ENCODE measurements at regions not wholly inside any gene's neighbourhood (a gene's known extent, or its start where the extent isn't known, plus 50 kb on each side); places are given as distances from the start of the nearest gene placed in this dataset.

DNA sequence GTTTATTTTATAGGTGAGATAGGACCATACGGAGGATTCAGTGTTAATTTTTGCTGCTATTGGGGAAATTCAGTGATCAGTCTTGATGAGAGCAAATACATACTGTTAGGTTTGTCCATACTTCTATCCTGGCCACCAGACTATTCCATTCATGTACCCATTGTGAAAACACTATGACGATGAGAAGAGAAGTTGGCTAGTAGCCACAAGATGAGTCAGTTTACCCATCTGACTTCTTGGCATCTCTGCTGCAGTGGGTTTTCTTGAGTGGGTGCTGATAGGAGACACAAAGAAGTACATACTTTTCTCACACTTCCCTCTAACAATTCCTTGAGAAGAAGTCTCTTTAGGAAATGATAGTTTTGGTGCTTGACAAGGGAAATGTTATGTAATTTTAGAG, 133.1 kb downstream of the TFPI2 start:
- TF ChIP-seq, protein P1, sequence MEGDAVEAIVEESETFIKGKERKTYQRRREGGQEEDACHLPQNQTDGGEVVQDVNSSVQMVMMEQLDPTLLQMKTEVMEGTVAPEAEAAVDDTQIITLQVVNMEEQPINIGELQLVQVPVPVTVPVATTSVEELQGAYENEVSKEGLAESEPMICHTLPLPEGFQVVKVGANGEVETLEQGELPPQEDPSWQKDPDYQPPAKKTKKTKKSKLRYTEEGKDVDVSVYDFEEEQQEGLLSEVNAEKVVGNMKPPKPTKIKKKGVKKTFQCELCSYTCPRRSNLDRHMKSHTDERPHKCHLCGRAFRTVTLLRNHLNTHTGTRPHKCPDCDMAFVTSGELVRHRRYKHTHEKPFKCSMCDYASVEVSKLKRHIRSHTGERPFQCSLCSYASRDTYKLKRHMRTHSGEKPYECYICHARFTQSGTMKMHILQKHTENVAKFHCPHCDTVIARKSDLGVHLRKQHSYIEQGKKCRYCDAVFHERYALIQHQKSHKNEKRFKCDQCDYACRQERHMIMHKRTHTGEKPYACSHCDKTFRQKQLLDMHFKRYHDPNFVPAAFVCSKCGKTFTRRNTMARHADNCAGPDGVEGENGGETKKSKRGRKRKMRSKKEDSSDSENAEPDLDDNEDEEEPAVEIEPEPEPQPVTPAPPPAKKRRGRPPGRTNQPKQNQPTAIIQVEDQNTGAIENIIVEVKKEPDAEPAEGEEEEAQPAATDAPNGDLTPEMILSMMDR (conservative IDR thresholded peaks at IDR 0.05): no peak
- no peak overlapping the region for H3K23ac ChIP-seq (ENCODE audit: insufficient read length, low read depth, low read length)
- no peaks in the 10 kb centered on the region for H3K23me2 ChIP-seq (ENCODE audit: insufficient read length, low read depth, low read length, poor library complexity, severe bottlenecking)
- H4K8ac ChIP-seq (replicated peaks; ENCODE audit: insufficient read length, low read depth, low read length): no peak overlapping the region
- no peak overlapping the region for H3K14ac ChIP-seq (ENCODE audit: insufficient read depth, low read length)
- H3K4ac ChIP-seq (ENCODE audit: low read depth, low read length): no peak overlapping the region
- no CpG with 5 or more reads among the region's 2 CpGs for WGBS (ENCODE audit: extremely low coverage, insufficient read length, low lambda C conversion rate)
- no peak for DNase-seq
- Mint-ChIP-seq H3K27me3 (ENCODE audit: low read depth) (no peaks in the 10 kb centered on the region), H3K36me3 (ENCODE audit: insufficient read depth in 1 of 3, low read depth in 3 of 3) (no peaks in the 10 kb centered on the region; a peak in 1 of 7 replicates), H3K4me1 (peaks cover 7 to 11% of the 10 kb centered on the region in 2 experiments), H3K27ac (0 out of 7 replicates have a peak overlapping the region, but pooled peaks of 1 of the 3 experiments have one; percentile 2), H3K9me3 (no peaks in the 10 kb centered on the region), H3K4me3 (no peak overlapping the region)
- no peaks in the 10 kb centered on the region for H3K79me1 ChIP-seq (ENCODE audit: insufficient read depth, low read depth, low read length, poor library complexity, severe bottlenecking)
- no peak overlapping the region for H2BK15ac ChIP-seq (ENCODE audit: low read depth, low read length)
- H2BK120ac ChIP-seq (ENCODE audit: low read depth, low read length, poor library complexity, severe bottlenecking): no peak overlapping the region
- H2BK12ac ChIP-seq (ENCODE audit: insufficient read length, low read depth, low read length): no peak overlapping the region
- no peak overlapping the region for H3K9ac ChIP-seq (ENCODE audit: extremely low read depth, insufficient read length, low read length)
- H4K5ac ChIP-seq (ENCODE audit: insufficient read length, low read depth, low read length): no peak overlapping the region
- H3K4me1 ChIP-seq (ENCODE audit: insufficient read depth, low read length): peaks cover 3% of the 10 kb centered on the region
- H3K18ac ChIP-seq (ENCODE audit: insufficient read length, low read depth, low read length): no peak overlapping the region
- H3K4me2 ChIP-seq (ENCODE audit: insufficient read depth, insufficient read length, low read length): no peak overlapping the region
- H3K27me3 ChIP-seq (ENCODE audit: insufficient read depth, low read length): no peaks in the 10 kb centered on the region
- H3K9me3 ChIP-seq (ENCODE audit: control insufficient read depth, low read depth, low read length): no peaks in the 10 kb centered on the region
- no peaks in the 10 kb centered on the region for H3K79me2 ChIP-seq (ENCODE audit: insufficient read depth, low read length)
- H3T11ph ChIP-seq (ENCODE audit: low read length): no peak overlapping the region
- H3K56ac ChIP-seq (ENCODE audit: insufficient read length, low read depth, low read length): no peak overlapping the region
- H2BK20ac ChIP-seq (ENCODE audit: low read depth, low read length, poor library complexity, severe bottlenecking): no peak overlapping the region
- H2AK5ac ChIP-seq (ENCODE audit: insufficient read length, low read length): no peak overlapping the region
- no peak overlapping the region for H3K27ac ChIP-seq (ENCODE audit: insufficient read length, low read depth, low read length)
- no peak overlapping the region for H2BK5ac ChIP-seq (ENCODE audit: insufficient read length, low read length)
- H2AFZ ChIP-seq (ENCODE audit: low read length): no peak overlapping the region
- no peak overlapping the region for H4K91ac ChIP-seq (ENCODE audit: insufficient read length, low read depth, low read length)
- no peaks in the 10 kb centered on the region for H4K20me1 ChIP-seq (ENCODE audit: control insufficient read depth, insufficient read depth, insufficient read length)

Data from H9 (cell line).